Neural cell (in vitro differentiated cells): ENCODE measurements at regions not wholly inside any gene's neighbourhood (a gene's known extent, or its start where the extent isn't known, plus 50 kb on each side); places are given as distances from the start of the nearest gene placed in this dataset.

Experiments
- EP300 ChIP-seq: fragments of 450-650 bp; conservative IDR thresholded peaks from 2 replicates; pipeline ENCODE4 v1.6.1; 2014; ENCODE audit warnings: antibody characterized with exemption, mild to moderate bottlenecking, moderate library complexity; ENCODE audit not compliant: poor library complexity, severe bottlenecking
- EZH2 ChIP-seq: fragments of 200-600, 300-800 bp; shearing (Covaris generic), sonication (generic); IDR thresholded peaks from 2 replicates; pipeline ENCODE4 v1.6.1; 2014; ENCODE audit warnings: antibody characterized with exemption, low read length, borderline replicate concordance, mild to moderate bottlenecking; ENCODE audit not compliant: insufficient read depth, poor library complexity, severe bottlenecking
- MXI1 ChIP-seq: fragments of 450-650 bp; conservative IDR thresholded peaks from 2 replicates; pipeline ENCODE4 v1.6.1; 2014; ENCODE audit warnings: antibody characterized with exemption, mild to moderate bottlenecking; ENCODE audit not compliant: poor library complexity, severe bottlenecking
- POLR2AphosphoS5 ChIP-seq: IDR thresholded peaks from 2 replicates; pipeline ENCODE4 v1.6.1; 2012
- RAD21 ChIP-seq: fragments of 450-650 bp; conservative IDR thresholded peaks from 2 replicates; pipeline ENCODE4 v1.6.1; 2014; ENCODE audit warnings: antibody characterized with exemption, mild to moderate bottlenecking, moderate library complexity
- TAF1 ChIP-seq: IDR thresholded peaks from 2 replicates; pipeline ENCODE4 v1.6.1; 2012; ENCODE audit warnings: low read depth
- TF ChIP-seq, protein P1 (sequence below): fragments of 450-650 bp; IDR thresholded peaks from 2 replicates; pipeline ENCODE4 v1.5.1; 2014; ENCODE audit warnings: antibody characterized with exemption, mild to moderate bottlenecking, moderate library complexity; ENCODE audit not compliant: poor library complexity, severe bottlenecking
- TF ChIP-seq, protein P2 (sequence below): IDR thresholded peaks from 2 replicates; pipeline ENCODE4 v1.6.1; 2012; ENCODE audit warnings: borderline replicate concordance

DNA sequence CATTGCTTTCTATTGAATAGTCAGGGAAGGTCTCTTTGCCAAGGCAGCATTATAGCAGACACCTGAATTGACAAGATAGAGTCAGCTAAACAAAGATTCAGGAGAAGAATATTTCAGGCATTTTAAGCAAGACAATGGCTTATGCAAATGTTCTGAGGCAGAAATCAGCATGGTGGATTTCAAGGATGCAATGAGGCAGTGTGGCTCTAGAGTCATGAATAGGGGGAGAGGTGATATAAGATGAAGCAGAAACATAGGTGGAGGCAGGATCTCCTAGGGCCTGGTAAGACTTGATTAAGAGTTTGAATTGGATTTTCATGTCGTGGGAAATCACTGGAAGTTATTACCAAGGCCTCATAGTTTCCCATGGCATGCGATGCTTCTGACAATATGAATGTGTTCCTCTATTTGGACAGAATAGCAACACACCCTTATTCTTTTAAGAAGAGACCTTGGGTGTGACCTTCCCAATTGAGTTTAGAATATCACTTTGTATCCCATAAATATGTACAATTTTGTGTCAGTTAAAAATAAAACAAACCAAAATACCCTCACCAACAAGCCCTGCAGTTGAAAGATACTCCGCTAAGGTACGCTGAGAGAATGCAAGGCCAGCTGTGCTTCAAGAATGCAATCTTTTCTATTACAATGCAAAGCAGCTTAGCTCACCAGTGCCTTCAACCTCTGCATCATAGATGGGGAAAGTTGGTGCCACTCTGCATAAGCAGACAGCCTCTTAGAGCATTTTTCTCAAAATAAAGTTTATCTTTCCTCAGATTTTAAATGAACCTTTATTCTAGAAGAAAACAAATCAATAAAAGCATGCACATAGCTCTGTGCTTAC, 139.6 kb upstream of the SALL1 start:
- TF ChIP-seq RAD21 (no peak), POLR2AphosphoS5 (no peak), EP300 (no peak), EZH2 (no peak), MXI1 (no peak), TAF1 (no peak)
- TF ChIP-seq, protein P1, sequence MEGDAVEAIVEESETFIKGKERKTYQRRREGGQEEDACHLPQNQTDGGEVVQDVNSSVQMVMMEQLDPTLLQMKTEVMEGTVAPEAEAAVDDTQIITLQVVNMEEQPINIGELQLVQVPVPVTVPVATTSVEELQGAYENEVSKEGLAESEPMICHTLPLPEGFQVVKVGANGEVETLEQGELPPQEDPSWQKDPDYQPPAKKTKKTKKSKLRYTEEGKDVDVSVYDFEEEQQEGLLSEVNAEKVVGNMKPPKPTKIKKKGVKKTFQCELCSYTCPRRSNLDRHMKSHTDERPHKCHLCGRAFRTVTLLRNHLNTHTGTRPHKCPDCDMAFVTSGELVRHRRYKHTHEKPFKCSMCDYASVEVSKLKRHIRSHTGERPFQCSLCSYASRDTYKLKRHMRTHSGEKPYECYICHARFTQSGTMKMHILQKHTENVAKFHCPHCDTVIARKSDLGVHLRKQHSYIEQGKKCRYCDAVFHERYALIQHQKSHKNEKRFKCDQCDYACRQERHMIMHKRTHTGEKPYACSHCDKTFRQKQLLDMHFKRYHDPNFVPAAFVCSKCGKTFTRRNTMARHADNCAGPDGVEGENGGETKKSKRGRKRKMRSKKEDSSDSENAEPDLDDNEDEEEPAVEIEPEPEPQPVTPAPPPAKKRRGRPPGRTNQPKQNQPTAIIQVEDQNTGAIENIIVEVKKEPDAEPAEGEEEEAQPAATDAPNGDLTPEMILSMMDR, result no peak
- TF ChIP-seq, protein P2, sequence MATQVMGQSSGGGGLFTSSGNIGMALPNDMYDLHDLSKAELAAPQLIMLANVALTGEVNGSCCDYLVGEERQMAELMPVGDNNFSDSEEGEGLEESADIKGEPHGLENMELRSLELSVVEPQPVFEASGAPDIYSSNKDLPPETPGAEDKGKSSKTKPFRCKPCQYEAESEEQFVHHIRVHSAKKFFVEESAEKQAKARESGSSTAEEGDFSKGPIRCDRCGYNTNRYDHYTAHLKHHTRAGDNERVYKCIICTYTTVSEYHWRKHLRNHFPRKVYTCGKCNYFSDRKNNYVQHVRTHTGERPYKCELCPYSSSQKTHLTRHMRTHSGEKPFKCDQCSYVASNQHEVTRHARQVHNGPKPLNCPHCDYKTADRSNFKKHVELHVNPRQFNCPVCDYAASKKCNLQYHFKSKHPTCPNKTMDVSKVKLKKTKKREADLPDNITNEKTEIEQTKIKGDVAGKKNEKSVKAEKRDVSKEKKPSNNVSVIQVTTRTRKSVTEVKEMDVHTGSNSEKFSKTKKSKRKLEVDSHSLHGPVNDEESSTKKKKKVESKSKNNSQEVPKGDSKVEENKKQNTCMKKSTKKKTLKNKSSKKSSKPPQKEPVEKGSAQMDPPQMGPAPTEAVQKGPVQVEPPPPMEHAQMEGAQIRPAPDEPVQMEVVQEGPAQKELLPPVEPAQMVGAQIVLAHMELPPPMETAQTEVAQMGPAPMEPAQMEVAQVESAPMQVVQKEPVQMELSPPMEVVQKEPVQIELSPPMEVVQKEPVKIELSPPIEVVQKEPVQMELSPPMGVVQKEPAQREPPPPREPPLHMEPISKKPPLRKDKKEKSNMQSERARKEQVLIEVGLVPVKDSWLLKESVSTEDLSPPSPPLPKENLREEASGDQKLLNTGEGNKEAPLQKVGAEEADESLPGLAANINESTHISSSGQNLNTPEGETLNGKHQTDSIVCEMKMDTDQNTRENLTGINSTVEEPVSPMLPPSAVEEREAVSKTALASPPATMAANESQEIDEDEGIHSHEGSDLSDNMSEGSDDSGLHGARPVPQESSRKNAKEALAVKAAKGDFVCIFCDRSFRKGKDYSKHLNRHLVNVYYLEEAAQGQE, result no peak
